ENCODE measurements at regions not wholly inside any gene's neighbourhood (a gene's known extent, or its start where the extent isn't known, plus 50 kb on each side); places are given as distances from the start of the nearest gene placed in this dataset.

GRCh38 chr2:129006901-129007300 lies 688.2 kb upstream of the HS6ST1 start:
- DNase-seq (no peak), ATAC-seq (no peak)
- H3K9me3 ChIP-seq = no peaks in the 10 kb centered on the region
- H3K27ac ChIP-seq = no peak overlapping the region
- no peaks in the 10 kb centered on the region for H3K36me3 ChIP-seq
- no peak for TF ChIP-seq CTCF (IDR thresholded peaks at IDR 0.05)
- no peaks in the 10 kb centered on the region for H3K27me3 ChIP-seq
- intact Hi-C loops (cut with DNase I) = no loop called here
- no peaks in the 10 kb centered on the region for H3K4me1 ChIP-seq
- H3K4me3 ChIP-seq = no peak overlapping the region

GRCh38 chr2:129008055-129008880 lies 689.6 kb upstream of the HS6ST1 start:
- no peak for TF ChIP-seq CTCF (IDR thresholded peaks at IDR 0.05)
- no peaks in the 10 kb centered on the region for H3K9me3 ChIP-seq
- H3K4me3 ChIP-seq = no peak overlapping the region
- no peaks in the 10 kb centered on the region for H3K27me3 ChIP-seq
- ATAC-seq = no peak
- no peaks in the 10 kb centered on the region for H3K36me3 ChIP-seq
- intact Hi-C loops (cut with DNase I) = no loop called here
- DNase-seq = no peak
- H3K4me1 ChIP-seq = no peaks in the 10 kb centered on the region
- no peak overlapping the region for H3K27ac ChIP-seq

GRCh38 chr2:129008881-129009554 lies 690.4 kb upstream of the HS6ST1 start:
- intact Hi-C loops (cut with DNase I) = no loop called here
- Histone ChIP-seq H3K27me3 (no peaks in the 10 kb centered on the region), H3K4me1 (no peaks in the 10 kb centered on the region), H3K36me3 (no peaks in the 10 kb centered on the region), H3K27ac (no peak overlapping the region), H3K9me3 (no peaks in the 10 kb centered on the region), H3K4me3 (no peak overlapping the region)
- DNase-seq = no peak
- no peak for ATAC-seq
- TF ChIP-seq CTCF (IDR thresholded peaks at IDR 0.05) = no peak

- TF ChIP-seq CTCF (IDR thresholded peaks at IDR 0.05) = no peak
- H3K36me3 ChIP-seq = no peaks in the 10 kb centered on the region
- no peaks in the 10 kb centered on the region for H3K9me3 ChIP-seq
- no peak overlapping the region for H3K27ac ChIP-seq
- H3K4me3 ChIP-seq = no peak overlapping the region
- H3K27me3 ChIP-seq = no peaks in the 10 kb centered on the region
- no peaks in the 10 kb centered on the region for H3K4me1 ChIP-seq
- DNase-seq (no peak), ATAC-seq (no peak)
- intact Hi-C loops (cut with DNase I) = no loop called here
Observed at GRCh38 chr2:129009555-129010146, 691.0 kb upstream of the HS6ST1 start.

GRCh38 chr2:129010262-129010661 lies 691.6 kb upstream of the HS6ST1 start:
- DNase-seq (no peak), ATAC-seq (no peak)
- no peaks in the 10 kb centered on the region for H3K9me3 ChIP-seq
- no peak overlapping the region for H3K27ac ChIP-seq
- intact Hi-C loops (cut with DNase I) = no loop called here
- H3K4me1 ChIP-seq = no peaks in the 10 kb centered on the region
- H3K27me3 ChIP-seq = no peaks in the 10 kb centered on the region
- no peak overlapping the region for H3K4me3 ChIP-seq
- no peak for TF ChIP-seq CTCF (IDR thresholded peaks at IDR 0.05)
- H3K36me3 ChIP-seq = no peaks in the 10 kb centered on the region
